SK-N-SH treated with all-trans-retinoic acid at 6 μM for 48 hours (cell line): ENCODE measurements at regions not wholly inside any gene's neighbourhood (a gene's known extent, or its start where the extent isn't known, plus 50 kb on each side); places are given as distances from the start of the nearest gene placed in this dataset.

Experiments
- ARNTL ChIP-seq: fragments of 450-650 bp; formaldehyde crosslinking; IDR thresholded peaks from 2 replicates; pipeline ENCODE4 v1.5.0; 2020; ENCODE audit warnings: low read depth, mild to moderate bottlenecking, moderate library complexity, borderline replicate concordance
- CSDC2 ChIP-seq: fragments of 250-450 bp; sonication (Bioruptor Pico); IDR thresholded peaks from 2 replicates; pipeline ENCODE4 v1.5.0; 2020; ENCODE audit warnings: mild to moderate bottlenecking, moderate library complexity
- ESRRG ChIP-seq: fragments of 250-450 bp; sonication (Bioruptor Pico); IDR thresholded peaks from 2 replicates; pipeline ENCODE4 v1.6.1; 2021; ENCODE audit warnings: mild to moderate bottlenecking
- ISL1 ChIP-seq: fragments of 250-450 bp; sonication (Bioruptor Pico); IDR thresholded peaks from 2 replicates; pipeline ENCODE4 v2.1.2; 2022; ENCODE audit warnings: mild to moderate bottlenecking, moderate library complexity
- OSR1 ChIP-seq: fragments of 250-450 bp; sonication (Bioruptor Pico); IDR thresholded peaks from 2 replicates; pipeline ENCODE4 v1.8.0; 2022; ENCODE audit warnings: moderate library complexity, mild to moderate bottlenecking, inconsistent platforms
- PATZ1 ChIP-seq: fragments of 250-450 bp; sonication (Bioruptor Pico); IDR thresholded peaks from 2 replicates; pipeline ENCODE4 v1.8.0; 2020; ENCODE audit warnings: mild to moderate bottlenecking, moderate library complexity, borderline replicate concordance
- POU6F1 ChIP-seq: fragments of 250-450 bp; sonication (Bioruptor Pico); IDR thresholded peaks from 2 replicates; pipeline ENCODE4 v1.8.0; 2021; ENCODE audit warnings: low read depth, mild to moderate bottlenecking, moderate library complexity, borderline replicate concordance
- TCF4 ChIP-seq: fragments of 250-450 bp; sonication (Bioruptor Pico); IDR thresholded peaks from 2 replicates; pipeline ENCODE4 v1.8.0; 2021; ENCODE audit warnings: mild to moderate bottlenecking, moderate library complexity, borderline replicate concordance
- TOX ChIP-seq: fragments of 250-450 bp; sonication (Bioruptor Pico); IDR thresholded peaks from 2 replicates; pipeline ENCODE4 v1.8.0; 2021; ENCODE audit warnings: mild to moderate bottlenecking, moderate library complexity, borderline replicate concordance
- ZFP3 ChIP-seq: fragments of 250-450 bp; sonication (Bioruptor Pico); IDR thresholded peaks from 2 replicates; pipeline ENCODE4 v1.5.0; 2020; ENCODE audit warnings: mild to moderate bottlenecking, moderate library complexity
- ZFP30 ChIP-seq: fragments of 450-650 bp; formaldehyde crosslinking; IDR thresholded peaks from 2 replicates; pipeline ENCODE4 v1.5.0; 2022; ENCODE audit warnings: mild to moderate bottlenecking, moderate library complexity
- TF ChIP-seq, protein P1 (sequence below): fragments of 250-450 bp; sonication (Bioruptor Pico); IDR thresholded peaks from 2 replicates; pipeline ENCODE4 v1.5.1; 2020; ENCODE audit warnings: low read depth, mild to moderate bottlenecking, moderate library complexity
- TF ChIP-seq, protein P2 (sequence below): fragments of 250-450 bp; sonication (Bioruptor Pico); IDR thresholded peaks from 2 replicates; pipeline ENCODE4 v1.5.0; 2020; ENCODE audit warnings: mild to moderate bottlenecking, moderate library complexity

DNA sequence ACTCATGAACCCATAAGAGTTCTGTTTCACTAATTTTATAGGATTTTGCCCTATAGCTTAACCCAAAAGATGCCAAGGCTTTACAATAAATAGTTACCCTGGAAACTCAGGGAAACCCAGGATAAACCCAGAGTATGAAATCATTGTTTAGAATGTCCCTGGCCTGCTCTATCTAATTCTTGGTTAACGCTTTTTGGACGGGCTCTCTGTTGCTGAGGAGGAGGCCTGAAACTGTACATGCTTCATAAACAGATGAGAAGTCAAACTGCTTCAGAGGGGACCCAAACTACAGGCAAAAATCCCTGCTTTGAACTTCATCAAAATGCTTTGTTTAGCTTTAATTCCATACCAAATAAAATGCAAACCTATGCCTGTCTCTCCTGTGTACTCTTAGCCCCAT lies 291.9 kb downstream of the SH3GL2 start:
- TF ChIP-seq PATZ1 (CRISPR knock-in tag) (no peak), ZFP3 (CRISPR knock-in tag) (no peak), ARNTL (no peak), TOX (CRISPR knock-in tag) (no peak), ESRRG (no peak), CSDC2 (no peak), ISL1 (CRISPR knock-in tag) (no peak), POU6F1 (CRISPR knock-in tag) (no peak), OSR1 (CRISPR knock-in tag) (no peak), TCF4 (CRISPR knock-in tag) (no peak), ZFP30 (CRISPR knock-in tag) (no peak)
- TF ChIP-seq, protein P1, sequence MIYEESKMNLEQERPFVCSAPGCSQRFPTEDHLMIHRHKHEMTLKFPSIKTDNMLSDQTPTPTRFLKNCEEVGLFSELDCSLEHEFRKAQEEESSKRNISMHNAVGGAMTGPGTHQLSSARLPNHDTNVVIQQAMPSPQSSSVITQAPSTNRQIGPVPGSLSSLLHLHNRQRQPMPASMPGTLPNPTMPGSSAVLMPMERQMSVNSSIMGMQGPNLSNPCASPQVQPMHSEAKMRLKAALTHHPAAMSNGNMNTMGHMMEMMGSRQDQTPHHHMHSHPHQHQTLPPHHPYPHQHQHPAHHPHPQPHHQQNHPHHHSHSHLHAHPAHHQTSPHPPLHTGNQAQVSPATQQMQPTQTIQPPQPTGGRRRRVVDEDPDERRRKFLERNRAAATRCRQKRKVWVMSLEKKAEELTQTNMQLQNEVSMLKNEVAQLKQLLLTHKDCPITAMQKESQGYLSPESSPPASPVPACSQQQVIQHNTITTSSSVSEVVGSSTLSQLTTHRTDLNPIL (CRISPR knock-in tag): no peak
- TF ChIP-seq, protein P2, sequence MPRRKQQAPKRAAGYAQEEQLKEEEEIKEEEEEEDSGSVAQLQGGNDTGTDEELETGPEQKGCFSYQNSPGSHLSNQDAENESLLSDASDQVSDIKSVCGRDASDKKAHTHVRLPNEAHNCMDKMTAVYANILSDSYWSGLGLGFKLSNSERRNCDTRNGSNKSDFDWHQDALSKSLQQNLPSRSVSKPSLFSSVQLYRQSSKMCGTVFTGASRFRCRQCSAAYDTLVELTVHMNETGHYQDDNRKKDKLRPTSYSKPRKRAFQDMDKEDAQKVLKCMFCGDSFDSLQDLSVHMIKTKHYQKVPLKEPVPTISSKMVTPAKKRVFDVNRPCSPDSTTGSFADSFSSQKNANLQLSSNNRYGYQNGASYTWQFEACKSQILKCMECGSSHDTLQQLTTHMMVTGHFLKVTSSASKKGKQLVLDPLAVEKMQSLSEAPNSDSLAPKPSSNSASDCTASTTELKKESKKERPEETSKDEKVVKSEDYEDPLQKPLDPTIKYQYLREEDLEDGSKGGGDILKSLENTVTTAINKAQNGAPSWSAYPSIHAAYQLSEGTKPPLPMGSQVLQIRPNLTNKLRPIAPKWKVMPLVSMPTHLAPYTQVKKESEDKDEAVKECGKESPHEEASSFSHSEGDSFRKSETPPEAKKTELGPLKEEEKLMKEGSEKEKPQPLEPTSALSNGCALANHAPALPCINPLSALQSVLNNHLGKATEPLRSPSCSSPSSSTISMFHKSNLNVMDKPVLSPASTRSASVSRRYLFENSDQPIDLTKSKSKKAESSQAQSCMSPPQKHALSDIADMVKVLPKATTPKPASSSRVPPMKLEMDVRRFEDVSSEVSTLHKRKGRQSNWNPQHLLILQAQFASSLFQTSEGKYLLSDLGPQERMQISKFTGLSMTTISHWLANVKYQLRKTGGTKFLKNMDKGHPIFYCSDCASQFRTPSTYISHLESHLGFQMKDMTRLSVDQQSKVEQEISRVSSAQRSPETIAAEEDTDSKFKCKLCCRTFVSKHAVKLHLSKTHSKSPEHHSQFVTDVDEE (CRISPR knock-in tag): no peak
